GM21723 (cell line): ENCODE measurements at regions not wholly inside any gene's neighbourhood (a gene's known extent, or its start where the extent isn't known, plus 50 kb on each side); places are given as distances from the start of the nearest gene placed in this dataset.

Experiments used
- ATAC-seq: cut with Tn5 transposase; IDR thresholded peaks from one replicate; pipeline ENCODE4 v1.9.1; 2021; ENCODE audit warnings: mild to moderate bottlenecking, moderate library complexity; ENCODE audit not compliant: unreplicated experiment

- no peak for ATAC-seq
These were observed 60.7 kb upstream of the GATA6 start for GRCh38 chr18:22108674-22109073.

GRCh38 chr18:22109535-22109934 is 59.9 kb upstream of the GATA6 start:
- no peak for ATAC-seq

GRCh38 chr18:22110461-22110924 is 58.9 kb upstream of the GATA6 start:
- ATAC-seq = no peak

- no peak for ATAC-seq
These were observed 57.2 kb upstream of the GATA6 start for GRCh38 chr18:22112215-22112614.

- ATAC-seq = no peak
These were observed 56.1 kb upstream of the GATA6 start for GRCh38 chr18:22113144-22113844.

GRCh38 chr18:22114526-22115321 is 54.7 kb upstream of the GATA6 start:
- no peak for ATAC-seq

- ATAC-seq = no peak
These were observed 53.8 kb upstream of the GATA6 start for GRCh38 chr18:22115573-22115972.
